Upper lobe of right lung (tissue), 1 donor: ENCODE measurements at regions not wholly inside any gene's neighbourhood (a gene's known extent, or its start where the extent isn't known, plus 50 kb on each side); places are given as distances from the start of the nearest gene placed in this dataset.

Experiments used
- ATAC-seq: fragments of 200-7000 bp; cut with Tn5 transposase; one replicate; pipeline ENCODE4 v1.9.1; 2020; ENCODE audit warnings: mild to moderate bottlenecking, moderate library complexity
- DNase-seq: peaks from one replicate; pipeline ENCODE4 v3.0.0-alpha.2; 2020
- H3K27ac ChIP-seq: fragments of 200-600 bp; one replicate; pipeline ENCODE4 v1.8.0; 2022
- H3K27me3 ChIP-seq: fragments of 200-600 bp; one replicate; pipeline ENCODE4 v1.8.0; 2022; ENCODE audit warnings: mild to moderate bottlenecking
- H3K36me3 ChIP-seq: fragments of 200-600 bp; one replicate; pipeline ENCODE4 v1.8.0; 2022
- H3K4me1 ChIP-seq: fragments of 200-600 bp; one replicate; pipeline ENCODE4 v1.8.0; 2022
- H3K4me3 ChIP-seq: fragments of 200-600 bp; one replicate; pipeline ENCODE4 v1.8.0; 2022; ENCODE audit warnings: mild to moderate bottlenecking
- H3K9me3 ChIP-seq: fragments of 200-600 bp; one replicate; pipeline ENCODE4 v1.8.0; 2022
- intact Hi-C: fragments of 100-400 bp; cut with DNase I; formaldehyde crosslinking; loops from one replicate; pipeline ENCODE4 v1.11.0; 2022
- TF ChIP-seq, protein P1 (sequence below): fragments of 200-600 bp; IDR thresholded peaks from one replicate; pipeline ENCODE4 v1.8.0; 2022; ENCODE audit warnings: antibody characterized with exemption
- donor health status: DM: no; HTN: yes; CAD: no; lungs with severe emphysema.

DNA sequence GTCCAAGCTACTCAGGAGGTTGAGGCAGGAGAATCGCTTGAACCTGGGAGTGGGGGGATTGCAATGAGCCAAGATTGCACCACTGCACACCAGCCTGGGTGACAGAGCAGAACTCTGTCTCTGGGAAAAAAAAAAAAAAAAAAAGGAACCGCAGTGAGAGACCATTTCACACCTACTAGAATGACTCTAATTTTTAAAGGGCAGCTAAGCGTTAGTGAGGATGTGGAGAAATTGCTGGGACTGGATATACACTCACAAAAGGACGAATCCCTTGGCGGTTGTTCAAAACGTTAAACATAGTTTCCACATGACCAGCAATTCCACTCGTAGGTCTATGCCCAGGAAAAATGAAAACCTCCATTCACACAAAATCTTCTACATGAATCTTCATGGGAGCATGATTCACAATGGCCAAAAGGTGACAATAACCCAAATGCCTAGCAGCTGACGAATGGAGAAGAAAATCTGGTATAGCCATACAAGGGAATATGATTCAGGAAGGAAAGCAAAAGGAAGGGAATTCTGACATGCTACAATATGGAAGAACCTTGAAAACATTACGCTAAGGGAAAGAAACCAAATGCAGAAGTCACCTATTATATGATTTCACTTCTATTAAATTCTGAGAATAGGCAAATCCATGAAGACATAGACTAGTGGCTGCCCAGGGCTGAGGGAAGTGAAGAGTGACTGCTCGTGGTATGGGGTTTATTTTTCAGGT, 127.0 kb downstream of the CHSY1 start:
- peaks cover 43% of the 10 kb centered on the region for H3K4me1 ChIP-seq
- no peak for DNase-seq
- intact Hi-C loops: no loop called here
- H3K36me3 ChIP-seq: no peaks in the 10 kb centered on the region
- TF ChIP-seq, protein P1, sequence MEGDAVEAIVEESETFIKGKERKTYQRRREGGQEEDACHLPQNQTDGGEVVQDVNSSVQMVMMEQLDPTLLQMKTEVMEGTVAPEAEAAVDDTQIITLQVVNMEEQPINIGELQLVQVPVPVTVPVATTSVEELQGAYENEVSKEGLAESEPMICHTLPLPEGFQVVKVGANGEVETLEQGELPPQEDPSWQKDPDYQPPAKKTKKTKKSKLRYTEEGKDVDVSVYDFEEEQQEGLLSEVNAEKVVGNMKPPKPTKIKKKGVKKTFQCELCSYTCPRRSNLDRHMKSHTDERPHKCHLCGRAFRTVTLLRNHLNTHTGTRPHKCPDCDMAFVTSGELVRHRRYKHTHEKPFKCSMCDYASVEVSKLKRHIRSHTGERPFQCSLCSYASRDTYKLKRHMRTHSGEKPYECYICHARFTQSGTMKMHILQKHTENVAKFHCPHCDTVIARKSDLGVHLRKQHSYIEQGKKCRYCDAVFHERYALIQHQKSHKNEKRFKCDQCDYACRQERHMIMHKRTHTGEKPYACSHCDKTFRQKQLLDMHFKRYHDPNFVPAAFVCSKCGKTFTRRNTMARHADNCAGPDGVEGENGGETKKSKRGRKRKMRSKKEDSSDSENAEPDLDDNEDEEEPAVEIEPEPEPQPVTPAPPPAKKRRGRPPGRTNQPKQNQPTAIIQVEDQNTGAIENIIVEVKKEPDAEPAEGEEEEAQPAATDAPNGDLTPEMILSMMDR: no peak
- no peak overlapping the region for H3K27ac ChIP-seq
- no peak for ATAC-seq
- no peak overlapping the region for H3K4me3 ChIP-seq
- H3K9me3 ChIP-seq: no peaks in the 10 kb centered on the region
- no peaks in the 10 kb centered on the region for H3K27me3 ChIP-seq

GRCh38 chr15:101123222-101123910, 128.5 kb downstream of the CHSY1 start:
- Histone ChIP-seq H3K4me1 (peaks cover 40% of the 10 kb centered on the region), H3K27me3 (no peaks in the 10 kb centered on the region), H3K9me3 (no peaks in the 10 kb centered on the region), H3K36me3 (no peaks in the 10 kb centered on the region), H3K4me3 (no peak overlapping the region), H3K27ac (no peak overlapping the region)
- DNase-seq: no peak
- intact Hi-C loops: no loop called here
- ATAC-seq: no peak
- TF ChIP-seq, protein P1: no peak

DNA sequence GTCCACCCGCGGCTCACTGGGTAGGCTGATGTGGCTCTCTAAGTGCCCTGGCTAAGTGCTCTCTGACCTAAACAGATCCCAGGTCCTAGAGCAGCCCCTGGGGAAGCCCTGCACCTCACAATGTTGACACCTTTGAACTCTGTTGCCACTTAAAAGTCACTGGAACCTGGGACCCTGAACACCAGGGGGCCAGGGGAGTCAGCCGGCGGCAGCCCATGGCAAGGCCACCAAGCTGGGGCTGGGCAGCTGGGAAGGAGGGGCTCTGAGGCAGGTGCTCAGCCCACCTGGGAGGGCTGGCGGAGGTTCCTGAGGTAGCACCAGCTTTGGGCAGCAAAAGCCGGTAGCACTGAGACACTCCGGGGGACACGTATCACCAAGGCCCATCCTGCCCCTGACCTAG, 129.0 kb downstream of the CHSY1 start:
- intact Hi-C loops: no loop called here
- ATAC-seq (no peak), DNase-seq (no peak)
- Histone ChIP-seq H3K36me3 (no peaks in the 10 kb centered on the region), H3K27me3 (no peaks in the 10 kb centered on the region), H3K27ac (no peak overlapping the region), H3K4me1 (peaks cover 34% of the 10 kb centered on the region), H3K4me3 (no peak overlapping the region), H3K9me3 (no peaks in the 10 kb centered on the region)
- TF ChIP-seq, protein P1: no peak

DNA sequence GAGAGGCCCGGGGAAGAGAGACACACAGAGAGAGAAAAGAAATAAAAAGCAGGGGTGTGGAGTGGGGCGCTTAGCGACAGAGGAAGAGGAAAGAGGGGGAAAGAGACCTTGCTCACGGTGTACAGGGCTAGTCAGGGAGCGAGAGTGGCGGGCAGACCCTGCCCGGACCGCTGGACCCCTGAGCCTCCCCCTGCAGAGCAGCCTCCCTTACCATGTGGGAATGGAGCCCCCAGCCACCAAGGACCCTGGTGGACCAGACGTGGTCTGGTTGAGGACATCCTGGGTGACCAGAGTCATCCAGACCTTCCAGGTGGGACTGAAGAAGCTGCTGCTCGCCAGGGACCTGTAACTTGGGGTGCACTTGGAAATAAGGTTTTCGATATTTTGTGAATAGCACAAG, 129.6 kb downstream of the CHSY1 start:
- DNase-seq: no peak
- Histone ChIP-seq H3K4me1 (peaks cover 29% of the 10 kb centered on the region), H3K9me3 (no peaks in the 10 kb centered on the region), H3K4me3 (peak overlapping the region; percentile 38), H3K27ac (peak overlapping the region; percentile 76), H3K36me3 (no peaks in the 10 kb centered on the region), H3K27me3 (no peaks in the 10 kb centered on the region)
- intact Hi-C loops: no loop called here
- peak; percentile 10 for ATAC-seq
- TF ChIP-seq, protein P1: no peak

DNA sequence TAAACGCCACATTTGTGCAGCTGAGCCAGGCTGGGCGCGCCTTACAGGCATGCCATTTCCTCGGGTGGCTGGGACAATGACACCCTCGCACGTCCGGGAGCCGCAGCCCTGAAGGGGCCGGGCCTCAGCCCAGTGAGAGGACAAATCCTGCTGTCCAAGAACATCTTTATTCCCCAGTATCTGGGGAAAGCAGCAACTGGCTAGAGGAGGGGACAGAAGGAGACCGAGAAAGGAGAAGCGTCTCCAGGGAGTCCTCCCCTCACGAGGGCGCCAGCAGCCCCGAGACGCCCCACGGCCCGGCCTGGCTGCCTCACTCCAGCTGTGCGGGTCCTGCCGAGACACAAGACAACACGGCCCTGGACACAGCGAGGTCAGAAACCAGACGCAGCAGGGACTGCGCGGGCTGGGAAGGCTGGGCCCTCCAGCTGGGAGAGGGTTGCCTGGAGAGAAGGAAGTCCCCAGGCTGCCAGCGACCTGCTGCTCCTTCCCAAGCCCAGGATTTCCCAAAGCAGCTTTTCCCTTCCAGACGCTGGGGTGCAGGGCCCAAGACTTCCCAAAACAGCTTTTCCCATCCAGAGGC, 130.2 kb downstream of the CHSY1 start:
- H3K9me3 ChIP-seq: no peaks in the 10 kb centered on the region
- no peaks in the 10 kb centered on the region for H3K27me3 ChIP-seq
- ATAC-seq: peak; percentile 90
- TF ChIP-seq, protein P1: peak; percentile 33
- peaks cover 22% of the 10 kb centered on the region for H3K4me1 ChIP-seq
- intact Hi-C loops: no loop called here
- no peaks in the 10 kb centered on the region for H3K36me3 ChIP-seq
- peak overlapping the region; percentile 38 for H3K4me3 ChIP-seq
- H3K27ac ChIP-seq: peak overlapping the region; percentile 76
- peak; percentile 85 for DNase-seq
